ENCODE measurements at regions not wholly inside any gene's neighbourhood (a gene's known extent, or its start where the extent isn't known, plus 50 kb on each side); places are given as distances from the start of the nearest gene placed in this dataset.

- Mint-ChIP-seq H3K4me3 (ENCODE audit: unreplicated experiment) (no peak overlapping the region), H3K4me1 (ENCODE audit: low read depth, unreplicated experiment) (peaks cover 32% of the 10 kb centered on the region), H3K27me3 (ENCODE audit: insufficient read depth, unreplicated experiment) (no peaks in the 10 kb centered on the region), H3K36me3 (ENCODE audit: insufficient read depth, unreplicated experiment) (no peaks in the 10 kb centered on the region), H3K27ac (ENCODE audit: unreplicated experiment) (no peak overlapping the region), H3K9me3 (ENCODE audit: unreplicated experiment) (no peaks in the 10 kb centered on the region)
- TF ChIP-seq CTCF (IDR thresholded peaks at IDR 0.05; ENCODE audit: insufficient read depth in 1 of 2, low read depth in 1 of 2, low read length in 1 of 2, severe bottlenecking in 1 of 2, unreplicated experiment in 1 of 2): no peak
- Histone ChIP-seq H3K4me1 (peaks cover 18% of the 10 kb centered on the region), H3K36me3 (ENCODE audit: control insufficient read depth, insufficient read depth, low read length) (no peaks in the 10 kb centered on the region), H3K9me3 (no peaks in the 10 kb centered on the region), H3K27me3 (replicated peaks; ENCODE audit: control insufficient read depth, insufficient read depth, low read length) (no peaks in the 10 kb centered on the region), H3K4me3 (ENCODE audit: low read depth, low read length) (no peak overlapping the region)
- no peak for DNase-seq
- POLR2A ChIA-PET: no interaction called here
- intact Hi-C loops (cut with micrococcal nuclease; ENCODE audit: unreplicated experiment): no loop called here
- CTCF ChIA-PET: no interaction called here
- no TSS peak for BruUV-seq (replicated peaks)
Measured at GRCh38 chr11:92332986-92333385, 108.4 kb downstream of the FAT3 start.

- no peaks in the 10 kb centered on the region for H3K27me3 Mint-ChIP-seq (ENCODE audit: insufficient read depth, unreplicated experiment)
- H3K36me3 Mint-ChIP-seq (ENCODE audit: insufficient read depth, unreplicated experiment): no peaks in the 10 kb centered on the region
- Histone ChIP-seq H3K4me3 (ENCODE audit: low read depth, low read length) (no peak overlapping the region), H3K36me3 (ENCODE audit: control insufficient read depth, insufficient read depth, low read length) (no peaks in the 10 kb centered on the region), H3K9me3 (no peaks in the 10 kb centered on the region), H3K27me3 (replicated peaks; ENCODE audit: control insufficient read depth, insufficient read depth, low read length) (no peaks in the 10 kb centered on the region), H3K4me1 (no peaks in the 10 kb centered on the region)
- no peaks in the 10 kb centered on the region for H3K9me3 Mint-ChIP-seq (ENCODE audit: unreplicated experiment)
- intact Hi-C loops (cut with micrococcal nuclease; ENCODE audit: unreplicated experiment): loop anchor here (1.0 to 5.0 kb wide), 4 partner anchors 121 to 545 kb away; no protein-coding TSS in a partner anchor
- H3K4me1 Mint-ChIP-seq (ENCODE audit: low read depth, unreplicated experiment): peaks cover 12% of the 10 kb centered on the region
- no peak overlapping the region for H3K4me3 Mint-ChIP-seq (ENCODE audit: unreplicated experiment)
- DNase-seq: peak; percentile 42 to 58
- no TSS peak for BruUV-seq (replicated peaks)
- ChIA-PET POLR2A (no interaction called here), CTCF (interaction anchor here (0.6 to 1.4 kb wide), 5 partner anchors 9 to 129 kb away, joined by 3 to 4 read pairs (median 3); no protein-coding TSS in a partner anchor)
- H3K27ac Mint-ChIP-seq (ENCODE audit: unreplicated experiment): no peak overlapping the region
- TF ChIP-seq CTCF (IDR thresholded peaks at IDR 0.05; ENCODE audit: insufficient read depth in 1 of 2, low read depth in 1 of 2, low read length in 1 of 2, severe bottlenecking in 1 of 2, unreplicated experiment in 1 of 2): peak; percentile 55 to 59
Measured at GRCh38 chr11:92340839-92341238, 116.2 kb downstream of the FAT3 start.

- TF ChIP-seq CTCF (IDR thresholded peaks at IDR 0.05; ENCODE audit: insufficient read depth in 1 of 2, low read depth in 1 of 2, low read length in 1 of 2, severe bottlenecking in 1 of 2, unreplicated experiment in 1 of 2): no peak
- Mint-ChIP-seq H3K9me3 (ENCODE audit: unreplicated experiment) (no peaks in the 10 kb centered on the region), H3K36me3 (ENCODE audit: insufficient read depth, unreplicated experiment) (no peaks in the 10 kb centered on the region), H3K27me3 (ENCODE audit: insufficient read depth, unreplicated experiment) (no peaks in the 10 kb centered on the region), H3K27ac (ENCODE audit: unreplicated experiment) (no peak overlapping the region), H3K4me1 (ENCODE audit: low read depth, unreplicated experiment) (peaks cover 12% of the 10 kb centered on the region), H3K4me3 (ENCODE audit: unreplicated experiment) (no peak overlapping the region)
- H3K4me1 ChIP-seq: no peaks in the 10 kb centered on the region
- intact Hi-C loops (cut with micrococcal nuclease; ENCODE audit: unreplicated experiment): loop anchor here (5.0 kb wide), 2 partner anchors 120 to 210 kb away; no protein-coding TSS in a partner anchor
- ChIA-PET POLR2A (no interaction called here), CTCF (interaction anchor here (0.6 kb wide), 1 partner anchor 854 kb away, joined by 3 read pairs; no protein-coding TSS in a partner anchor)
- no peaks in the 10 kb centered on the region for H3K9me3 ChIP-seq
- H3K27me3 ChIP-seq (replicated peaks; ENCODE audit: control insufficient read depth, insufficient read depth, low read length): no peaks in the 10 kb centered on the region
- no peak overlapping the region for H3K4me3 ChIP-seq (ENCODE audit: low read depth, low read length)
- H3K36me3 ChIP-seq (ENCODE audit: control insufficient read depth, insufficient read depth, low read length): no peaks in the 10 kb centered on the region
- DNase-seq: no peak
- no TSS peak for BruUV-seq (replicated peaks)
Measured at GRCh38 chr11:92342034-92342720, 117.6 kb downstream of the FAT3 start.

Data from Caco-2 (cell line).